Stomach (tissue), 8 donors: ENCODE measurements at regions not wholly inside any gene's neighbourhood (a gene's known extent, or its start where the extent isn't known, plus 50 kb on each side); places are given as distances from the start of the nearest gene placed in this dataset.

Source experiments
- DNase-seq, 2 donors: peaks; one replicate each; pipeline versions ENCODE4 v3.0.0 to v3.0.0-alpha.2; 2013 to 2019
- H3K27ac ChIP-seq, 5 donors: fragments of 200-600 bp in 4 of 5; sonication (generic) in 4 of 5; one replicate each; pipeline ENCODE4 v1.5.1; 2013 to 2019; ENCODE audit warnings: mild to moderate bottlenecking in 1 of 5, moderate library complexity in 1 of 5
- H3K27me3 ChIP-seq, 3 donors: fragments of 200-600 bp; sonication (generic); one replicate each; pipeline ENCODE4 v1.5.1; 2017 to 2019; ENCODE audit warnings: mixed run types in 1 of 3
- H3K36me3 ChIP-seq, 4 donors: fragments of 200-600 bp; sonication (generic); 1 replicate in 3 of 4; 2 replicates in 1 of 4; pipeline ENCODE4 v1.5.1; 2016 to 2019
- H3K4me1 ChIP-seq, 4 donors: fragments of 200-600 bp; sonication (generic); one replicate each; pipeline ENCODE4 v1.5.1; 2016 to 2019
- H3K4me3 ChIP-seq, 4 donors: fragments of 200-600 bp; sonication (generic) in 3 of 4; one replicate each; pipeline ENCODE4 v1.5.1; 2016 to 2019; ENCODE audit warnings: mild to moderate bottlenecking in 1 of 4
- H3K9me3 ChIP-seq, 4 donors: fragments of 200-600 bp; sonication (generic); one replicate each; pipeline ENCODE4 v1.5.1; 2016 to 2019
- EP300 ChIP-seq: sonication (generic); formaldehyde crosslinking; IDR thresholded peaks from one replicate; pipeline ENCODE4 v1.6.1; 2017; ENCODE audit warnings: antibody characterized with exemption
- POLR2A ChIP-seq, 4 donors: fragments of 450-650 bp; IDR thresholded peaks; one replicate each; pipeline ENCODE4 v1.6.1; 2016; ENCODE audit warnings: antibody characterized with exemption in 4 of 4, control low read depth in 2 of 4, mild to moderate bottlenecking in 1 of 4, moderate library complexity in 1 of 4
- POLR2AphosphoS5 ChIP-seq, 3 donors: sonication (generic); formaldehyde crosslinking; IDR thresholded peaks; one replicate each; pipeline ENCODE4 v1.6.1; 2016; ENCODE audit warnings: antibody characterized with exemption in 3 of 3
- WGBS, 5 donors: extraction: QIAGEN DNeasy Blood & Tissue Kit in 3 of 5; methylation state at CpG; one replicate each; pipeline versions ENCODE4 v1.1.5 to v1.1.7; 2013 to 2018; 5-methylcytosine and 5-hydroxymethylcytosine counted together
- intact Hi-C: fragments of 100-400 bp; cut with DNase I; formaldehyde crosslinking; loops from one replicate; pipeline ENCODE4 v1.15.1; 2023; ENCODE audit warnings: low total_unique reads
- TF ChIP-seq, protein P1 (sequence below), 7 experiments: fragments of 450-650 bp in 4 of 7; fragments of 200-600 bp in 3 of 7; sonication (generic) in 3 of 7; IDR thresholded peaks; one replicate each; pipeline ENCODE4 v1.5.1; 2016 to 2019; ENCODE audit warnings: antibody characterized with exemption in 7 of 7, control low read depth in 2 of 7, mild to moderate bottlenecking in 1 of 7
- donor health status: healthy with polysubstance abuse.
- donor health status: Bipolar disorder and iron deficiency.
- donor health status: healthy.

DNA sequence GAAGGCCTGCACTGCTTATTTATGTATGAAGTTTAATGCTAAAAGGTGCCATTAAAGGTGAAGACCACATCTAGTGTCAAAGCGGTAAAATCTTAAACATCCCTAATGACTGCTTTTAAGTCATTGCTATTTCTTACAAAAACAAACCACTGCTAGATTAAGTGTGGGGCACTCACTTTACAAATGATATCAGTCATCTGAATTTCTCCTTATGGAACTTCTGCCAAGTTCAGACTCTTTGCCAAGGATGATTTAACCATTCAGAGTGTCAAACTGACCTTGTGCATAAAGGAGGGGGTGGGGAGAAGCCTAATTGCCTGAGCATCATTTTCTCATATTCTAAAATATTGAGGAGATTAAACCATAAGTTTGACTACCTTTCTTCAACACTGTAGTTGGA, 271.5 kb downstream of the TGFB2 start:
- peak in 1 of 2 donors; percentile 13 for DNase-seq
- H3K27me3 ChIP-seq, result no peaks in the 10 kb centered on the region
- no peaks in the 10 kb centered on the region for H3K4me1 ChIP-seq
- no peak for TF ChIP-seq POLR2AphosphoS5 (IDR thresholded peaks at IDR 0.05)
- TF ChIP-seq, protein P1, sequence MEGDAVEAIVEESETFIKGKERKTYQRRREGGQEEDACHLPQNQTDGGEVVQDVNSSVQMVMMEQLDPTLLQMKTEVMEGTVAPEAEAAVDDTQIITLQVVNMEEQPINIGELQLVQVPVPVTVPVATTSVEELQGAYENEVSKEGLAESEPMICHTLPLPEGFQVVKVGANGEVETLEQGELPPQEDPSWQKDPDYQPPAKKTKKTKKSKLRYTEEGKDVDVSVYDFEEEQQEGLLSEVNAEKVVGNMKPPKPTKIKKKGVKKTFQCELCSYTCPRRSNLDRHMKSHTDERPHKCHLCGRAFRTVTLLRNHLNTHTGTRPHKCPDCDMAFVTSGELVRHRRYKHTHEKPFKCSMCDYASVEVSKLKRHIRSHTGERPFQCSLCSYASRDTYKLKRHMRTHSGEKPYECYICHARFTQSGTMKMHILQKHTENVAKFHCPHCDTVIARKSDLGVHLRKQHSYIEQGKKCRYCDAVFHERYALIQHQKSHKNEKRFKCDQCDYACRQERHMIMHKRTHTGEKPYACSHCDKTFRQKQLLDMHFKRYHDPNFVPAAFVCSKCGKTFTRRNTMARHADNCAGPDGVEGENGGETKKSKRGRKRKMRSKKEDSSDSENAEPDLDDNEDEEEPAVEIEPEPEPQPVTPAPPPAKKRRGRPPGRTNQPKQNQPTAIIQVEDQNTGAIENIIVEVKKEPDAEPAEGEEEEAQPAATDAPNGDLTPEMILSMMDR (IDR thresholded peaks at IDR 0.05), result no peak
- TF ChIP-seq POLR2A (IDR thresholded peaks at IDR 0.05), result no peak
- no peak for TF ChIP-seq EP300
- no peaks in the 10 kb centered on the region for H3K36me3 ChIP-seq
- 71 to 79% (median 72%) methylated on average over 1 of the region's 1 CpG for WGBS, 5 donors
- H3K4me3 ChIP-seq, result no peak overlapping the region
- intact Hi-C loops, result no loop called here
- peaks cover 0 to 4% (median 0%) of the 10 kb centered on the region in 4 donors for H3K9me3 ChIP-seq
- no peak overlapping the region for H3K27ac ChIP-seq

DNA sequence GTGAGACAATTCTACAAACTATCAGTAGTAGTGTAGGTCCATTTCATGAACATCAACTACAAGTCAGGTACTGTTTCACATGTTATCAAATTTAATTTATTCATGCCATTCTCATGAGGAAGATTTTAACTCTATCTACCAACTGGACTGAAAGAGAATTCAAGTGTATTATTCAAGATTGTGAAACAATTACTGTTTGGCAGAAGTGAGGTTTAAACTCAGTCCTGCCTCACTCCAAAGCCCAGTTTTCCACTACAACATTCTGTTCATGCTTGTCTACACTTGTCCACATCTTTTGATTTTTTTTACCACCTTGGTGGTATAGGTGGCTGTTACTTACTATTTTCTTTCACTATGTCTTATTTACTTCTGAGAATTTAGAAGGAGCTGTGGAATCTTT, 272.9 kb downstream of the TGFB2 start:
- no peak for TF ChIP-seq POLR2A (IDR thresholded peaks at IDR 0.05)
- no peak for TF ChIP-seq POLR2AphosphoS5 (IDR thresholded peaks at IDR 0.05)
- TF ChIP-seq, protein P1 (IDR thresholded peaks at IDR 0.05), result no peak
- no peak for TF ChIP-seq EP300
- Histone ChIP-seq H3K36me3 (no peaks in the 10 kb centered on the region), H3K4me3 (no peak overlapping the region), H3K27ac (no peak overlapping the region), H3K27me3 (no peaks in the 10 kb centered on the region), H3K9me3 (peaks cover 0 to 4% (median 0%) of the 10 kb centered on the region in 4 donors), H3K4me1 (no peaks in the 10 kb centered on the region)
- intact Hi-C loops, result no loop called here
- no peak for DNase-seq

DNA sequence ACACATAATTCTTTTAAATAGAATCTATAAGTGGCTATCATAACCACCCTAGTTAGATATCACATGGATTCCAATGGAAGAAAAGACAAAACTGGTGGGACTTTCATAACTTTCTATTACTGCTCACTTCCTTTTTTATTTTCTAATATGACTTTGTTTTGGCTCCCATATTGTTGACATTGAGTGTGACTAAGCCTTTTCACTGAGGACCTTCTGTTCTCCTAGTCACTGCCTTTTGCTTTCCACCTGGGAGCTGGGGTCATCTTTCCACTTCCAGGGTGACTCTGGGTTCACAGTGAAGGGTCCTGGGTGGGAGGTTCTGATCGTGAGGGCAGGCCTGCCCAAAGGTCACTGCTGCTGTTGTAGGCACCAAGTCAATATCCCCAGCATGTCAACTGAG, 275.8 kb downstream of the TGFB2 start:
- no peak for DNase-seq
- TF ChIP-seq POLR2AphosphoS5 (IDR thresholded peaks at IDR 0.05) (no peak), POLR2A (IDR thresholded peaks at IDR 0.05) (no peak), EP300 (no peak)
- TF ChIP-seq, protein P1 (IDR thresholded peaks at IDR 0.05), result no peak
- intact Hi-C loops, result no loop called here
- no peaks in the 10 kb centered on the region for H3K9me3 ChIP-seq
- peak overlapping the region in 1 of 5 donors; percentile 30 for H3K27ac ChIP-seq
- H3K27me3 ChIP-seq, result no peaks in the 10 kb centered on the region
- 30 to 61% (median 40%) methylated on average over 1 of the region's 1 CpG for WGBS, 5 donors
- no peaks in the 10 kb centered on the region for H3K36me3 ChIP-seq
- H3K4me3 ChIP-seq, result no peak overlapping the region
- no peaks in the 10 kb centered on the region for H3K4me1 ChIP-seq

DNA sequence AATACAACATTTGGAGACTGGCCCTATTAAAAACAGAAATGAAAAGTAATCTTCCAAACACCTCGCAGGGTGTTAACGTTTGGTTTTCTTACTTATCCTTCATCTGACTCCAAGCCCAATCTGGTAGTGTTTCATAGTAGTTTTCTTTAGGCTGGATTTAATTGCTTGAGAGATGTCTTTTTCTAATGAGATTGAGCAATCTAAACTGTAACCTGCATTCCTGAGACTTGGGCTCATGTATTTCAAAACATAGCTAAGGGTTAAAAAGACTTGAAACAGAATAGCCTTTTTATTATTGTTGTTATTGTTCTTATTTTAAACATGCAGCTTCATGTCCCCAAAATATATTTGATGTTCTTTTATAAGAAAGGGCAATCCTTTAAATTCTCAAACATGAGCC, 278.9 kb downstream of the TGFB2 start:
- H3K4me3 ChIP-seq, result no peak overlapping the region
- no peak for DNase-seq
- TF ChIP-seq POLR2AphosphoS5 (IDR thresholded peaks at IDR 0.05) (no peak), EP300 (no peak), POLR2A (IDR thresholded peaks at IDR 0.05) (no peak)
- TF ChIP-seq, protein P1 (IDR thresholded peaks at IDR 0.05), result no peak
- intact Hi-C loops, result no loop called here
- no peak overlapping the region for H3K27ac ChIP-seq
- peaks cover 0 to under 1% (median 0%) of the 10 kb centered on the region in 4 donors for H3K9me3 ChIP-seq
- H3K4me1 ChIP-seq, result no peaks in the 10 kb centered on the region
- WGBS, 5 donors, result 83 to 94% (median 88%) methylated on average over 2 of the region's 2 CpGs
- H3K36me3 ChIP-seq, result no peaks in the 10 kb centered on the region
- no peaks in the 10 kb centered on the region for H3K27me3 ChIP-seq
